Brain pericyte (primary cell): ENCODE measurements at regions not wholly inside any gene's neighbourhood (a gene's known extent, or its start where the extent isn't known, plus 50 kb on each side); places are given as distances from the start of the nearest gene placed in this dataset.

Source experiments
- DNase-seq: peaks from one replicate; pipeline ENCODE4 v3.0.0-alpha.2; 2012; ENCODE audit warnings: low read depth, low spot score

DNA sequence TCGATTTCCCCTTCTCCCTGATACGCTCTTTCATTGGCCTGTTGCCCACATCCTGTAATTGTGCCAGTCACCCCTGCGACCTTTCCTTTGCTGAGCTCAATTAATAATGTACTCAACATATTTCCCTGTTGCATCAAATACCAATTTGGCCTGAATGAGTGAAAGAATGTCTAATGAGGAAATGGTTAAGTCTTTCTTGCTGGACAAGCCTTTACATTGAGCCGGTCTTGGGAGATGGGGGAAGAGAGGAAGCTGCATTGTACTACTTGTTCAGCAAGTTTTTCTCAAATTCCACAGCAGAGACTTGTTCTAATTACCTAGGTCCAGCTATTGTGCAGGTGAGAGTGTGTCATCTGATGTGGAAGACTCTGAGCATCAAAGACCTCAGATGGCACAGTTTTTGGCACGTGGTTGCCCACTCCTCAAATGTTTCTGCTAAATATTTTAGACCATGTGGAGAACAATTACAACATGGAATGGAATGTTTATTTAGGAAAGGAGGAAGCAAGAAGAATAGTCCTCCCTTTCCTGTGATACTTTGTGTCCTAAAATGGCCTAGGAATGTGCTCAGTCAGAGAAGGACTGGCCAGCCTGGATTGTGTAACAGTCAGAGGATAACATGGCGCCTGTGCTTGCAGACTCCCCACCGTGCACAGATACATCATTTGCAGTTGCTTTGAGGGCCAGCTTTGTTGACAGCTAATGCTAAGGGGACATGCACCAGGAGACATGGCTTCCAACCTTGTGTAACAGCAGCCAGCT is 129.5 kb upstream of the E2F8 start:
- no peak for DNase-seq

DNA sequence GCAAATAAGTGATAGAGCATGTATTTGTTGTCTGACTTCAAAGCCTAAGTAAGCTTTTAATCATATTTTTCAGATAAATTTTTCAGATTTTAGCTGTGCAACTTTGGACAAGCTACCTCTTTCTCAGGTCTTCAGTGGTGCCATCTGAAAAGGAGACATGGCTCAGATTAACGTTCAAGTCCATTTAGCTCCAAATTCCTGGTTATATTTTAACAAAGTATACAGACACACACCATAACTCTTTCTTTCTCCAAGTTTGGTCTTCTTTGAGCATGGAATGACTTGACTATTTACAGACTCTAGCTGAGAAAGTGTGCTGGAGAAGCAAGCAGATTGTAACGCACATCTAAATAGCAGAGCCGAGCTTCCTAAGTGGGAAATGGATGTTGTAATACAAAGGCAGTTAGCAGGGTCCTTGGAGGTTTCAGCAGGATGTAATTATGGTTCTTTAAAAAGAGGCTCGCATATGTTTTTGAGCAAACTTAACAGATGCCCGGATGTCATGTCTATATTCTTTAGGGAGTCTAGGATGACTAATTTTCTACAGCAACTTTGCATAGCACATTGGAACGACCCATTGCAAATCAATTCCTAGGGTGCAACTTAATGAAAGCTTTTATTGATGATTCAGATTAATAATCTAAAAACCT is 128.1 kb upstream of the E2F8 start:
- DNase-seq: no peak

DNA sequence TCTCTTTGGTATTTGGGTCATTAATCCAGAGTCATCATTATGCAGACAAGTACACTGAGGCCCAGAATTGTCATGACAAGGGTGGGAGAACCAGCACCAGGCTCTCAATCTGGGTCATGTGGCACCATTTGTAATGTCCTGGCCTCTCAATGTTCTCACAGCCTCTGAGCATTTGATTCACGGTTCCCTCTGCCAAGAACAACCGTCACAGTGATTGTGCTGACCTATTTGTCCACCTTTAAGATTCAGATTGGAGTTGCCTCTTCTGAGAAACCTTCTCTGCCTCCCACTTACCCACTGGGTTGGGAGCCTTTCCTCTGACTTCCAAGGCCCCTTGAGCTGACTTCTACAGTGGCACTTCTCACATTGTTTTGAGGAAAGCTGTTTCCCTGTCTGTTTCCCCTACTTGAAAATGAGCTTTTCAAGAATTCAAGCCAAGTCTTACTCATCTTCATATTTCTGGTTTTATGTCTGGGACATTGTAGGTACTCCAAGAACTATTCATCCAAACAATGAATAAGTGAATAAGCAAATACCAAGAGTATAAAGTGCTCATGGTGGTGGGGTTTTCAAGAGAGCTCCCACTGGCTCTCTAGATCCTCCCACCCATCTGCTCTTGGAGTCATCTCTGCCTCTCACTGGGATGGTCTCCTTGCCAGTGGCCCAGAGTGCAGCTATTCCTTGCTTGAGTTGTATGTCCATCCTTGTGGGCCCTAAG is 126.4 kb upstream of the E2F8 start:
- no peak for DNase-seq

DNA sequence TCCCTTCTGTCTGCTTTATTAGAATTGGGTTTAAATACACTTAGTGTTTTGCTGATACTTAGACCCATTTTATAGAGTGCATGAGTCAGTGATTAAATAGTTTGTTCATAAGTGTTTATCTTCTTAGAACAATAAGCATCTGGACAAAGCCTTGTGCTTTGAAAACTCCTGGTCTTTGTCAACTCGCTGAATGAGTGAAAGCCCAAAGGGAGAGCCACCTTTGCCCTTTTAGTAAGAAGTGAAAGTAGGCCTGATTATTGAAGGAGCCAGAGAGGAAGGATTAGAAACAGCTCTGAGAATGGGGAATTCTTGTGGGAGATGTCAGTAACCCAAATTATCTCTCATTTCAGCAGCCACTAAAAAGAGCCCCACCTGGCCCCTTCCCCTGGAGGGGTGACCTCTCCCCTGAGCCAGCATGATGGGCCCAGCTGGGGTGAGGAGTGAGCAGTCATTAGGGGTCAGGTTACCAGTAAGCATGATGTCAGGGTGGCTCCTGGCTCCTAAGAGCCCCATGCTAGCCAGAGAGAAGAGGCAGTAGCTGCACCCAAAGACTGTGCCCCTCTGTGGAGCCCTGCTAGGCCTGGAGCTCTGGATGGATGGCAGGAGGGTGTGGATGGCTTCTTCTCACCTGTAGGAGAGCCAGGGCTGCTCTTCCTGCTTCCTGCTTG is 125.1 kb upstream of the E2F8 start:
- no peak for DNase-seq

DNA sequence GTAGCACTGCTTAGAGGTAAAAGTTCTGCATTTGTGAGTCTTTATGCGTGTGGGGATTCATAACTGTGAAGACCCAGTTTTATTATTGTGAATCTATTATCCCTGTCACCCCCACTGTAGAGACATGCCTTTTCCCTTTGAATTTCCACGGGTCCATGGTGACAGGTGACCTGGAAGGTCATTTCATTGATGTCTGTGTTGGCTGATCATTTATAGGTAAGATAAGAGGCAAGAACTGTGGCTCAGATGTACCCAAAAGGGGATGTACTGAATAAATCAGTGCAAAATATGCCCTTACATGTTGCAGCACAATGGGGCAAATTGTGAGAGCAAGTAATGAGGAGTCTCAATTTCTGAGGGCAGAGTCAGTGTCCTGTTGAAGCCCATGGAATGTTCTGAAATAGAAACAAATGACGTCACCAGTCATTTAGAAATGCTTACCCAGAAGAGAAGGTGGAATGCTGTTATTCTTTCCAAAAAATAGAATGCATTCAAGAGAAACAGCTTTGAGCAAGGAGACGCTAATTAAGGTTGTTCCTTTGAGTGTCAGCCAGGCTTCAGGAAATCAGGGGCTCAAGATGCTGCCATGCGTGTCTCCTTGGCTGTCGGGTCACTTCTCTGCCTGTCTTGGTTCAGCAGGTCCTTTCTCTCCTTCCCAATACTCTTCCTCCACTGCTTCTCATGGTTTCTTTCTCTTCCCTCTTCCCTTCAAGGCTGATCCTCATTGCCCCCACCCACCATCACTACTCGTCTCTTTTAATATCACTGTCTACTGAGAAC is 118.7 kb upstream of the E2F8 start:
- DNase-seq: no peak

DNA sequence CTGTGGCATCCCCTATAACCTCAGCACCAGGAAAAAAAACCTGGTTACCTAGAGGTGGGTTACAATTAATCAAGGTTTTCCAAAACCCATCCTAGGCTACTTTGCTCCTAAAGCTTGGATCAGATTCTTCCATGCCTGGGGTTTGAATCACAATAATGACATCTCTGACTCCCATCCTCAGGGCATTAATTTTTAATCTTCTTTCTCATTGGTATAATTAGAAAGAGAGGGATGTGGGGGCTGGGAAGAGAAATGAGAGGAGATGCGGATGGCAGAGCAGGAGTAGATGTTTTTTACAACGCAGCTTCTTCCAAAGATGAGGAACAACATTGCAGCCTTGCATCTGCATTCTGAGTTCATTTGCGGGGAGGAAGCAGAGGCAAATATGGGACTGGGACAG is 117.2 kb upstream of the E2F8 start:
- DNase-seq: no peak

DNA sequence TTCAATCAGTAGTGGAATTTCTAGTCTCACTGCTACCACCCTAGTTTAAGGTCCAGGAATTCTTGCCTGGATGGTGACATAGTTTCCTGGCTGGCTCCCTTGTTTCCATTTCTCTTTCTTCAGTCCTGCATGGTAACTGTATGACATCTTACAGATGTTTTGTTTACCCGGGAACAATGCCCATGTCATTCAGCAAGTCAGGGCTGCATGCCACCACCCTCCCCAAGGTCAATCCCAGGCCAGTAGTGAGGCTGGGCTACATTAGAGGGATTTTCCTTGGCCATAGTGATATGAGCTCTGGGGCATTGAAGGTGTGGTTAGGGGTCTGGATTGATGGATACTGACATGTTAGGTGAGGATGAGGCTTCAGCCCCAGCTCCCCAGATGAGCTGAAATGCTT is 114.9 kb upstream of the E2F8 start:
- no peak for DNase-seq

DNA sequence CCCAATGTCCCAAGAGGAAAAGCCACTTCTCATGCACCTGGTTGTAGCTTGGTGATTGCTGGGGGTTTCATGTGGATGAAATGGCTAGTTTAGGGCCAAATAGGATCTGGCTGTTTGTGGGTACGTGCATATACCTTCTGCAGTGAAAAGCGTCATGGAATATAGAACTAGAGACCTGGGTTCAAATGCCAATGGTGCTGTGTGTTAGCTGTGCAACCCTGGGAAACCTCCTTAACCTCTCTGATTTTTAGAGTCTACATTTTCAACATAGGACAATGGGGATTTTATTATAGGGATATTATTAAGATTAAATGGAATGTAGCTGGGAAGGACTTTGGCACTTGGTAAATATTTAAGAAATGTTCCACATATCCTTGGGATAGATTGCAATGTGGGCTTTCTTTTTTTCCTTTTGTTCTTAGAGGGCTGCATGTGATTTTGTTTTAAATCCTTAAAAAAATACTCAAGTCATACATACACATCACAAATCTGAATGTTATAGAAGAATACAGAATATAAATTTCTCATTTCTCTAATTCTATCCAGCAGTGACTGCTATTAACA is 112.6 kb upstream of the E2F8 start:
- no peak for DNase-seq

DNA sequence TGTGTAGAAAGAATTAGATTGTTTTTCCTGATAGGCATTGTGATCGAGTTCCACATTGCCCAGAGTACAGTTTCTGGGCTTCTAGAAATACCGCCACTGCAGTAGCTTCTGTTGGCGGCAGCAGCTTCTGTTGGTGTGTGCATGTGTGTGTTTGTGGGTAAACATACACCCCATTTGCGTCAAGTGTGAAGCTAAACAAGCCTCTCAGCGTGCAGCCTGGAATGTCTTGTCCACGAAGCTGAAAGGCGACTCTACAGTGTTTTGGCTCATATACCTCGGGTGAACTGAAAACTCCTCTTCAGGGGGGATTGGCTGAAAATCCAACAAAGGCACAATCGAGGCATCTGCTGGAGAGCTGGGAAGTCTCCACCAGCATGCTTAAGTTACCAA is 112.0 kb upstream of the E2F8 start:
- DNase-seq: no peak

DNA sequence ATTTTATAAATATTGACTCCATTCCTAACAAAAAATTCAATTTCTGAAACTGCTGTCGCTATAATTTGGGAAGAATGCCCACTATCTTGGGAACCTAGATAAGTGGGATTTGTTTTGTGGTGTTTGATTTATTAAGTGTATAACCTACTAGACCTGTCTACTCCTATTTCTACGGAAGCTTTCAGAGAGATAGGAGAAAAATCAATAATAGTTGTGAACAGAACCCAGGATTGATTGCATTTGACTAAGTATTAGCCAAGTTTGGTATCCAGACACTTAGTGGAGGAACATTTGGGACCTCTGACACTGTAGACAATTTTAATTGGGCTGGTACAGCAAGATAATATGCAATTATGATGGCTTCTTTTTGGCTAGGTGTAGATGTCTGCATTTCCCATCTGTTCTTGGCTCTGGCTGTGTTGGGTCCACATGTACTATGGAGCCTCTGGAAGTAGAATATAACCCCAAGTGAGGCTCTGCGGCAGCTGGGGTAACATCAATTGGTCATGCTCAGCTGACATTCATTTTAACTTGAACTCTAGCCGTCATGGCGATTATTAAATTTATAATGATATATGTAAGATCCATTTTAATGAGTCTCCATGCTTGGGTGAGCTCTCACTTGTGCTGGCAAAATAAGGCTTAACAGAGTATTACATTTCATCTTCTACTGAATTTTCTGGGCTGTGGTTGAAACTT is 111.5 kb upstream of the E2F8 start:
- no peak for DNase-seq

DNA sequence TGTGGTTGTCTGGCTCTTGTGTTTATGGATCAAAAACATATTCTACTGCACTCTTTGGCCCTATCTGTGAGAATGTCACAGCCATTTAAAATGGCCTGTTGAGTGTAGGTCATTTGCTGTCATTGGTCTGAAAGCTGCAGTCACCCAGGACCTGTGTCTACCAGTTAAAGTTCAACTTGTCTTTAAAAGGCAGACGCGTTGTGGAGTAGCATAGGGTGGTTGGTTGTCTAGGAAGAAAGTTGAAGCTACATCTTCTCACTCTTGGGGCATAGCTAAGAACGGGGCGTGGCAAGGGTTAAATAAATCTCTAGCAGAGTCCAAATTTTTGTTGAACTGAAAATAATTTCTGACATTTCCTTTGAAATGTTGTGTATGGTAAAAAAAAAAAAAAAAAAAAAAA is 110.7 kb upstream of the E2F8 start:
- no peak for DNase-seq

DNA sequence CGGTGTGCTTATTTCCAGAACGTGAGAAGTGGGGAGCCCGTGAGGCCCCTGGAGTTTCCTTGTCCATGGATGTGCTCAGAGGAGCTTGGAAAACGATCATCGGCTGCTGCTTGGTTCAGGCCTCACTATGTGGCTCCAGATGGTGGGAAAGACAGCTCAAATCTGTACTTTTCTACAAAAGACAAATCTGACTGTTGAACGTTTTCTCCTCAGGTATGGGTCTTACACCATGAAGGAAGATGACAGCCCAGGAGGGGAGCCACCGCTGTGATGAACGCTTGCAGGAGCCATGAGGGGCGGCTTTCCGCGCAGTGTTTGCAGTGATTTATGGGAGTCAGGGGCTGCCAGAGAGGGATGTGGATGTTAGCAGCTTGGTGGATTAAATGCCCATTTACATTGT is 109.4 kb upstream of the E2F8 start:
- no peak for DNase-seq

DNA sequence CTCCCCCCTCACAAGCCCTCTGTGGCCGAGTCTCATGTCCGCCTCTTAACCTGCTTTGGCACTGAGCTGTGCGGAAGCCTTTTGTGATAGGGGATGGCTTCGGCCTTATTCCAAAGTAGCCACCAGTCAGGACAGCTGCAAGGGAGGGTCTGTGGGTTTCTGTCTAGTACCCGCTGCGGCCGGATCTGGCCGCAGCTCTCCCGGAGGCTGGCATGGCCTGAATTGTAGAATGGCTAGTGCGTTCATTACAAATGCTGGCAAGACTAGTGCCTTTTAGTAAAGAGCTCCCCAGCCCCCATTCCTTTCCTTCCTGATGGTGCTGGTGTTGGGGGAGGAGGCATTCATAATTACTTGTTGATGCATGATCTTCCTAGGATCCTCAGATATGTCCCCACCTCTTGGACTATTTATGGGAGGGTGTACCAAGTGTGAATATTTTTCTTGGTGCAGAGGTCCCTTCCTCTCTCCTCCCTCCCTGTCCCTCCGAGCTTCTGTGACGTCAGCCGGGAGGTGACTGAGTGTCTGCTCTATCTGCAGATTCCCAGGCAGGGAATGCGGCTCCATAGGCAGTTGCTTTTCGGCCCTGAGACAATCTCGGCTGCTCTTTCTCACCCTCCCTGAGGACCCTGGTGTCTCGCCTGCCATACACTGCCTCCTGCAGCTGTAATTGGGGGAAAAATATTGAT is 108.7 kb upstream of the E2F8 start:
- DNase-seq: no peak

DNA sequence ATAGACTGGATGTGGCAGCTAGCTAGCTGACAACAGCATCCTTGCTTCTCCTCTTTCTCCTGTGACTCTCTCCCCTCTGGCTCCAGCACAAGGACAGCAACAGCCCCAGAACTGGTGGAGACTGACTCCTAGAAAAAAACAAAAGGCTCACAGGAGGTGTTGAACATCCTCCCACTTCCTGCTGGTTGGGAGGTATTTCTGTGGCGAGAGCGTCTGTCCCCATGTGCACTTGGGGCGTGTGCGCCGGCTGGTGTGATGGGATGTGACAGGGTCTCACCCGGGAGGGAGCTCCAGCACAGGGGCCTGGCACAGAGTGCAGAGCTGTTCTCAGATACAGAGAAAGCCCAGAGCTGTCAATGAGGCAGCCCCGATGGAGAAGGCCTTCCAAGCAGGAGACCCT is 107.2 kb upstream of the E2F8 start:
- DNase-seq: no peak

DNA sequence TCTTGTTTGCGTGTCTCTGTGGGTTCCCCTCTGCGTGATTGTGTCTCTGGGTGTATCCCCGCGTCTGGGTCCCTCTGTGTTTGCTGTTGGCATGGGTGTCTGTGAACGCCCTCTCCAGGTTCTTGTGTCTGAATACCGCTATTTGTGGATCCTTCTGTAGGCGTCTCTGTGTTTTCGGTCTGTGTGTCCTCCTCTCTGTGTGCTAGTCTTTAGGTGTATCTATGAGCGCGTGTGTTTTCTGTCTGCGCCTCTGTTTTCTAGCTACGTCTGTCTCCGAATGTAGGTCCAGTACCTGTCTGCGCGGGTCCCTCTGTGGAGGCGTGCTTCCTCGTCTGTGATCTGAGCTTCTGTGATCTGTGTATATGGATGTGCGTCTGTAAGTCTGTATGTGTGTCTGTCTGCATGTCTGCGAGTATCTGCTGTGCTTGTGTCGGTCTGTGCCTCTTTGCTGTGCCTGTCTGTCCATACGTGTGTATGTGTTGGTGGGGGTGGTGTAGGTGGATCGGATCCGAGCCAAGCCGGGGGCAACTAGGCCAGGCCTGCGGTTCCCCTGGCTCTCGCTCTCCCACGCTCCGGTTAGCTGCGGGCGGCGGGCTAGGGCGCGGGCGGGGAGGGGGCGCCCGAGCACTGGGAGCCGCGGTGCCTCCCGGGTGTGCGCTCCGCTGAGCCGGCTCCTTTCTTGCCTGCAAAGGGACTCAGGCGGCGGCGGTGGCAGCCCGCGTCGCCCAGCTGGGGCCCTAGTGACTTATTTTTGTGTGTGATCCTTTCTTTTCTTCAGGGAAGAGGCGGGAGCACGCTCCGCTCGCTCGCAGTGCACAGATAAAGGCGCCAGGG is 105.3 kb upstream of the E2F8 start:
- DNase-seq: no peak

DNA sequence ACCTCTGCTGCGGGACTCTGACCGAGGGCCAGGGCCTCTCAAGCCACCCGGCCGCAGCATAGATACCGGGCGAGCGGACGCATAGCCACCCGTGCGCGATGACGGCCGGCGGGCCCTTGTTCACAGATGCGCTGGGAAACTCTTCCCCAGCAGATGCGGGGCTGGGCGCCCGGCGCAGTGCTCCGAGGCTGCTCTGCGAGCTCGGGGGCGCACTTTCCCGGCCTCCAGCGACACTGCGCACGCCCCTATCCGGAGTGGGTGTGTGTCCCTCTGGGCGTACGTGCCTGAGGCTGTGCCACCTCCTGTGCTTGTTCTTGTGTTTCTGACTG is 104.7 kb upstream of the E2F8 start:
- DNase-seq: no peak

DNA sequence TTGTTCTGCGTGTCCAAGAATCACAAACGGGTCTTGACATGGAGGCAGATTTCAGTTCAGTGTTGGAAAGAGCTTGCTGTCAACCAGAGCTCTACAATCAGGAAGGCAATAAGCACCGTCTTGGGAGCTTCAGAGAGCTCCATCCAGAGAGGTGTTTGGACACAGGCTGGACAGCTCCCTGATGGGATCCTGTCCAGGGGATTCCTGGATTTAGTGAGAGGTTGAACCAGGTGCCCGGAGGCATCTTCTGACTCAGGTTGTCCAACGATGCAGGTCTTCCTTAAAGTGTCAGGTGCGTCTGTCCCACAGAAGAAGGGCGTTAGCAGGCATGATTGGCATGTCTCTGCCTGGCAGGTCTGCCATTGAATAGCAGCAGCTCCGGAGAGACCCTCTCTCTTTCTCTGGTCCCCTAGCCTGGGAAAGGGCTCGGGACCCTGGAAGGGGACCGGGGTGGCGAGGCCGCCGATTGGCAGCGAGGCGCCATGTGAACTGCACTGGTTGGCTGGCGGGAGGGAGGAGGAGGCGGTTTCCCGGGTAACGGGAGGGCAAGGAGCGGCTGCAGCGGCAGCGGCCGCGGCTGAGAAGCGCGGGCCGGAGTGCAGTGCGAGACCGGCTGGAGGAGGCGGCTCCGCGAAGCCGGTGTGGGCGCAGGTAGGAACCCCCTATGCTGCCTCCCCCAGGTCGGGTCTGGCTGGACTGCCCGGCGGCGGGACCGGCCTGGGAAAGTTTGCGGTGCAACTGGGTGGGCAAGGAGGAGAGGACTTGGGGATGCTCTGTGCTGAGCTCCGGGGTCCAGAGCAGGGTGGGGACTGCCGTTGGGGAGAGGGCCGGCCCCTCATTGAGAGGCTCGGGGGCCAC is 104.1 kb upstream of the E2F8 start:
- DNase-seq: no peak

DNA sequence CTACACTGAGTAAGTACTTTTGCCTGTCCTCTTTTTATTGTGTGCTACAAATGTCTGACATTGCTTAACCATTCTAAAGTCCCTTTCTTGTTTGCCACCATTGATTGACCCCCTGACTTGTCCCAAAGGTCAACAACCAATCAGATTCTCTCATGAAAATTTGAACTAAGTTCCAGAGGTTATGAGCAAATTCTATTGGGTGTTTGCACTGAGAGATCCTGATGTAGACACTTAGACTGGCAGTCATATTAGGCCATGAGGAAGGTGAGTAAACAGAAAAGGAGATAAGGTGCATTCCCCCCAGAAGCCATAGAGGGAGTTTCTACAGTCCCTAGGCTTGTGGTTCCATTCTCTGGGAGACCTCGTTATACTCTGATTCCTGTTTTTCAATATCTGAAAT is 101.3 kb upstream of the E2F8 start:
- DNase-seq: no peak
